AG20443 (cell line): ENCODE measurements at regions not wholly inside any gene's neighbourhood (a gene's known extent, or its start where the extent isn't known, plus 50 kb on each side); places are given as distances from the start of the nearest gene placed in this dataset.
"Not testable (repeated sequence)": the region's sequence is repeated elsewhere in the genome, so short reads cannot be mapped to it uniquely, and the experiment has no call there.

Experiments
- DNase-seq: peaks from one replicate; pipeline ENCODE4 v3.0.0; 2012; ENCODE audit warnings: low spot score, mixed read lengths

DNA sequence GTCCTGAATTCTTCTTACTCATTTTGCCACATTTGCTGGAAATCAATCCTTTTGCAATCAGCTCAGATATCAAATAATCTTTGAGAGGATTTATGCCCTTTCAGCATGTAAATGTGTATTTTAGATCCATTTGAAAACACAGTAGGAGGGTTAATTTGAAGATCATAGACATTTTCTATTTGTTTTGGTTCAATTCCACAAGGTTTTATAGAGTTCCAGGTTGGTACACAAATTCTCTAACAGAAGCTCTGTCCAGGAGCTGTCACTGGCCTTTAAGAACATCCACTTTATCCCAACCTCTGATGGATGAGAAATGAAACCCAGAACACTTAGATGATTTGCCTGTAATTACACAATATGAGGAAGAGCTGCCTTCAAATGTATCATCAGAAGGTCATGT lies 157.3 kb upstream of the CHAC2 start:
- no peak for DNase-seq

DNA sequence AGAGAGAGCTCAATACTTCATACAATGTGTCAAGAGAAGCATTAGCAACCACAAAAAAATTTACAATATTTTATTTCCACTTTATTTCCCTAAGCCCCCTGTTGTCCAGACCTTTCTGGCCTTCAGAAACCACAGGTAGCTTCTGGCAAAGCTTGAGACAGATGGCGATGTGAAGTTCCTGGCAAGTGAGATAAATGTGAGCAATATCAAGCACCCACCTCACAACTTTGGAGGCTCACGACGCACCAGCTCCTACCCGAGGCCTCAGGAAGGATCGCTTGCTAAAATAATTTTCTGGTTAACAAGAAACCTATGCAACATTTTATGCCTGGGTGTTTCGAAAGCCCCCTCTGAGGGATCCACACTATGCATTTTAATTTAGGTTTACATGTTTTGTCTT lies 158.1 kb upstream of the CHAC2 start:
- no peak for DNase-seq

DNA sequence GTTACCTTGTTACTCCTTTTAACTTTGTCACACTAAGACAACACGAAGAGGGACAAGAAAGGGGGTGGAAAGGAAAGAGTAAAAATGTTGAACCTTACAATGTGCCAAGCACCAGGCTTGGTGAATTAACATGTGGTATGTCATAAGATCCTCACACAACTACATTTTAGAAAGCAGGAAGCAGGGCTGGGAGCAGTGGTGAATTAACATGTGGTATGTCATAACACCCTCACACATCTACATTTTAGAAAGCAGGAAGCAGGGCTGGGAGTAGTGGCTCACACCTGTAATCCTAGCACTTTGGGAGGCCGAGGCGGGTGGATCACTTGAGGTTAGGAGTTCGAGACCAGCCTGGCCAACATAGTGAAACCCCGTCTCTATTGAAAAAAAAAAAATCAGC lies 159.3 kb upstream of the CHAC2 start:
- no peak for DNase-seq

DNA sequence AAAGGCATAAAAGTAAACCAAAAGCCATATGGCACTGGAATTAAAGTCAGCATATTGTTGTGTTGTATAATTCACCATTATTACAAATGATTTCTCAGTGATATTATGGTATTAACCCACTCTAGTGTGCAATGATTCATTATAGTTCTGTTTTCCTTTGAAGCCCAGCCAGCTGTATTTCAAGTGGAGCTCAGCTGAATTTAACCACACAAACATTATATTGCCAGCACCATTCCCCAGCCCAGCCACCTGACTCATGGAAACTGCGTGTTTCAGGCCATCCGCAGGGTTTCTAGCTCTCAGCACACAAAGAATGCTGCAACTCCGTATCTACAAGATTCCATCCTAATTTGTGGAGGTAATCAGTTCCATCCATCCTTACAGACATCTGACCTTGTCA lies 166.8 kb upstream of the CHAC2 start:
- DNase-seq = peak; percentile 30

DNA sequence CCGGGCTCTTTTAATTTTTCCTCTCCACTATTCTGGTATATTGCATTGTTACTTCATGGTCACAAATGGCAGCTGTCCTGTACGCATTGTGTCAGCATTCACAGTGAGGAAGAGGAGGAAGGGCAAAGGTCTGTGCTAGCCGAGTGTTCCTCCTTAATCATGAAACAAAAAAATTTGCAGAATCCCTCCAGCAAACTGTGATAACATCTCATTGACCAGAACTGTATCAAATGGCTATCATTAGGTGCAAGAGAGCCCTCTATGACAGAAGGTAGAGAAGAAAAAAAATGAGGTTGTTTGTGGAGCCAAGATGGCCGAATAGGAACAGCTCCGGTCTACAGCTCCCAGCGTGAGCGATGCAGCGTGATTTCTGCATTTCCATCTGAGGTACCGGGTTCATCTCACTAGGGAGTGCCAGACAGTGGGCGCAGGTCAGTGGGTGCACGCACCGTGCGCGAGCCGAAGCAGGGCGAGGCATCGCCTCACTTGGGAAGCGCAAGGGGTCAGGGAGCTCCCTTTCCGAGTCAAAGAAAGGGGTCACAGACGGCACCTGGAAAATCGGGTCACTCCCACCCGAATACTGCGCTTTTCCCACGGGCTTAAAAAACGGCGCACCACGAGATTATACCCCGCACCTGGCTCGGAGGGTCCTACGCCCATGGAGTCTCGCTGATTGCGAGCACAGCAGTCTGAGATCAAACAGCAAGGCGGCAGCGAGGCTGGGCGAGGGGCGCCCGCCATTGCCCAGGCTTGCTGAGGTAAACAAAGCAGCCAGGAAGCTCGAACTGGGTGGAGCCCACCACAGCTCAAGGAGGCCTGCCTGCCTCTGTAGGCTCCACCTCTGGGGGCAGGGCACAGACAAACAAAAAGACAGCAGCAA lies 180.6 kb upstream of the CHAC2 start:
- not testable (repeated sequence) for DNase-seq

DNA sequence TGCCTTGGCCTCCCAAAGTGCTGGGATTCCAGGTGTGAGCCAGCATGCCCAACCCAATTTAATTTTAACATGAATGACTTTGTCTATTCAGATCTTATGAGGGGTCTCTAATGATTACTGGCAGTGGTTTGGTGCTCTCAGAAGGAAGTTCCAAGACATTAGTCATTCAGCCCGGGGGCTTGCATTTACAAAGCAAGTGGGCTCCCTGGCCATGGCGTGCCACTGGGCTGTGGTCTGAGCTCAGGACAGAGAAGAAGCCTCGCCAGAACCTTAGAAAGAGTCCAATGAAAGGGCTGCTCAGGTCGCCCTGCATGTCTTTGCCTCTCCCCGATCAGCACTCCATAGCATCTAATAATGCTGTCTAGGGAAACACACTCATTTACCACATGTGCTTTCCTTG lies 182.6 kb upstream of the CHAC2 start:
- no peak for DNase-seq

DNA sequence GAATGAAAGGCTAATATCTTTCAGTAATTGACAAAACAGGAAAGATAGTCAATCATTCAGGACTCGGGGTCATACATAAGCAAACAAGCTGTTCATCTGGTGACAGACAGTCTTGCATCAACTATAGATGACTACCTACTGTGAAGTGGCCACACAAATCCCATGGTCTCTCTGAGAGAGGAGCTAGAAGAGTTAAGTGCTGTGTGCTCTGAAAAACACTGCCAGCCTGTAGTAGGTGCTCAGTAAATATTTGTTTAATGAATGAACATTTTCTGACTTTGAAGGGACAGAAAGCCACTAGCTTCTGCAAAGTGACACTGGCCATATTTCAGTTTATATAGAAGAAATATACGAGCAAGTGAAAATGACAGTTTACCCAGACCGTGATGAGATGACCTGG lies 184.0 kb upstream of the CHAC2 start:
- no peak for DNase-seq

DNA sequence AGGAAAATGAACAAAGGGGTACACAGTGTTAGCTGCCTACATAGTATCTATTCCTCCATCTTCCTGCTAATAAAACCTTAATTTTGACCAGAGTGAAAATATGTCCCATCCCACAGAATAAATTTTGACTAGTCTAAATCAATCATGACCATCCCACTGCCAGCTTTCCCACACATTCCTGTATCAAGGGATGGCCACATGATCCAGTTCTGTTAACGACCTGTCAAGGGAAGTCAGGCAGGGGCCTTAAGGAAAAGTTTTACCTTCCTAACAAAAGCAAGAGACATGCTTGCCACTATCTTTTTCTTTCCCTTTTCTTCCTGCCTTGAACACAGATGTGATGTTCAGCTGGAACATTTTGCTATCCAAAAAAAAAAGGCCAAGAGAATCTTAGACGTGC lies 185.0 kb upstream of the CHAC2 start:
- no peak for DNase-seq

DNA sequence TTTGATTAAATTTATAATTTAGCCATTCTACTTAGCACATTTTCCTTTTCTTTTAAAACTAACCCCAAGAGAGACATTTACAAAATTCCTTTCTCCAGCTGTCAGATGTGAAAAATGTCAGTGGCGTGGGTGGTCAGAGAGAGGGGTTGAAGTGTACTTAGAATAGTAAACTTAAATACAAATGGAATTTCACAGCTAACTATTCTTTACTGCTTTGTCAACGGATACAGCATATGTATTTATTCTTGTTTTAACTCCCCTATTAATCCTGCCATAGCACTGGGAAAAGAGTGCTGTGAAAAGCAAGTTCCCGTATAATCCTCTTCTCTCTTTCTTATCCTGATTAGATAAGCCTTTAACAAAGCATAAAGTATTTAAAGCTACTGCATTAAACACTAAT lies 191.4 kb upstream of the CHAC2 start:
- no peak for DNase-seq

DNA sequence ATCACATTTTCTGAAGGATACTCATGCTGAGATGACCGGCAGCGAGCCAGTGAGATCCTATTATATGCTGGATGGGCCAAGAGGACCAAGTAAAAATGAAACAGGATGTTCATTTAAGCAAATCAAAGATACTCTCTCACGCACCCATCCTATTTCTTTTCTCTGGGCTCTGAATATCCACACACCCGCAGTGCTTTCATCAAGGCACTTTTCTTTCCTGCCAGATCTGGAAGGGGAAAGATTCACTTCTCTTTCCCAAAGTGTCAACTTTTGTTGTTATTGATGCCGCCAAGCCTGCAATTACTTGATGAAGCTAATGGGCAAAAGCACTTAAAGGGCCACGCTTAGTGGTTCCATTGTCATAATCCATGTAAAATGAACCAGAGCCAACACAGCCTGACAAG lies 191.9 kb upstream of the CHAC2 start:
- no peak for DNase-seq

DNA sequence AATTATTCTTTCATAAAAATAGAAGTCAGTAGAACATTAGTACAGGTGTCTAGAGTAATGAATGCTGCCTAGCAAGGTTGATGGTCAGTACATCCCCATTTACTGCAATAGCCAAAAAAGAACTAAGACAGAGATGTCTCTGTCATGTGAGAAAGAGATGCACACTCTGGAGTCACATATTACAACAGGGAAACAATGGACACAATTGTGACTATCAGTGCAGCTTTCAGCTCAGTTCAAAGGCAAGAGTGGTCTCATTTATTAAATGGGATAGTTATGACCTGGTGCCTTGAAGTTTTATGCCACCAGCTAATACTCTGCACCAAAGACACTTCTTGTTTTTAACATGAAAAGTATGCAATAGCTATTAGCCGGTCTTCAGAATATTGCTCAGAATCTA lies 194.9 kb upstream of the CHAC2 start:
- no peak for DNase-seq

DNA sequence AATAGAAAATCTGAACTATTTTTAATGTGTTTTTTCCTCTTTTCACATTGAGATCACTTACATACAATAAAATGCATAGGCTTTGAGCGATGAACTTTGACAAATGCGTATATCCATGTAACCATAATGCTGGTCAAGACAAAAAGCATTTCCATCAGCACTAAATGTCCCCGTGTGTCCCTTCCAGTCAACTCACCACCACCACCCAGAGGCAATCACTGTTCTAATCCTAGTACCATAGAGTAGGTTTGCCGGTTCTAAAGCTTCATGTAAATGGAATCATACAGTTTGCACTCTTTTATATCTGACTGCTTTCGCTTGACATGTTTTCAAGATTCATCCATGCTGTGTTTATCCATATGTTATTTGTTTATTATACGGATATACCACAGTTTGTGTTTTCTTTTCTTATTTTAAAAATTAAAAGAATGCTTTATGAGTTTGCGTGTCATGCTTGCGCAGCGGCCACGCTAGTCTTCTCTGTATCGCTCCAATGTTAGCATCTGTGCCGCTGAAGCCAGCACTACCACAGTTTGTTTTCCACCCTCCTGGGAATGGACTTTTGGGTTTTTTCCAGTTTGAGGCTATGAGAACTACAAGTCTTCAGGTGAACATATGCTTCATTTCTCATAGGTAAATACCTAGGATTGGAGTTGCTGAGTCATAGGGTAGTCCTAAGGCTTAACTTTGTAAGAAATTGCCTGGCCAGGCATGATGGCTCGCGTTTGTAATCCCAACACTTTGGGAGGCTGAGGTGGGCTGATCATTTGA lies 197.5 kb upstream of the CHAC2 start:
- DNase-seq = no peak

DNA sequence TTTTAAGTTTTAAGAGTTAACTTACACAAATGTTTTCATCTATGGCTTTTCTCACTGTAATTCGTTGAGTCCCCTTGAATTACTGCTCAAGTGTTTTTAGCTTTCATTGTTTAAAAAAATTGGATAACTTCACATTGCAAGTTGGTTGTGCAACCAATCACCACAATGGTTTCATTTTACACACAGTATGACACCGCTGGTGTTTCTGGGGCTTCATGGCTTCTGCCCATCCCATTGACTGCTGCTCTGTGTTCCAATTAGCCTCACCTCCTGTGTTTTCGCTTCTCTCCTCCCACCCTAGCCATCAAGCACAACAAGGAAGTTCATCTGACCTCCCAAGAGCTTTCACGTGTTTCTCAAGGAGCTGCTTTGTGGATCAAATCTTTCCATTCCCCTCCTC lies 199.1 kb upstream of the CHAC2 start:
- no peak for DNase-seq

DNA sequence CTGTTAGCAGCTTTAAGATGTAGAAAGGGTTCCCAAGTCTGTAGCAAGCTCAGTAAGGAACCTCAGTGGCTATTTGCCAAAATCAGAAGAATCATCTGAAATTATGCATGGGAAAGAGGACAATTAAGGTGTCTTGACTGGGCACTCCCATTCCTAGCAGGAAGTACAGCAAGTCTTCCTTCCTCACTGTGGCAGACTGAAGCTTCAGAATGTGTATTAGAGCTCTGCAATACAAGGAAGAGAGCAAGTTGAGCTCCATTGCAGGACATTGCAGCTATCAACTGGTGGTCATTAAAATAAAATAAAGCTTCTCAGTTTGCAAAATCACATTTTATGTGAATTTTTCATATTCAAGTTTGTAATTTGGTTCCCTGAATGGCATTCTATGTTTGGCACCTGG lies 200.5 kb upstream of the CHAC2 start:
- DNase-seq = no peak

DNA sequence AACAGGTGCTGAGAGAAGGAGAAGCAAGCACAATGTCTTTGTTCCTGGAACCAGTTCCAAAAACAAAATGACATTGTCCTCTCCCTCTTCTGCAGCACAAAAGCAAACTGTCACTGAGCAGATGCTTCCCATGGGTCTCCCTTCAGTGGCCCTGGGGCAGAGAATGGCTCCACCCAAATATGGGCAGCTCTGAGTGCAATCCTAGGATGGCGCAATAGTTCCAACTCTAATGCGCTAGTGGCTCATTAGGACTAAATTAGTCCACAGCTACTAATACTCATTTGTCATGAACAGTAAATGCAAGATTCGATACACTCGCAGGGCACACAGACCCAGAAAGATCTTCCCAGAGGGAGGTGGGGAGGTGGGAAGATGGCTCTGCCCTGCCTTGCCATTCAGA lies 205.2 kb upstream of the CHAC2 start:
- DNase-seq = no peak

DNA sequence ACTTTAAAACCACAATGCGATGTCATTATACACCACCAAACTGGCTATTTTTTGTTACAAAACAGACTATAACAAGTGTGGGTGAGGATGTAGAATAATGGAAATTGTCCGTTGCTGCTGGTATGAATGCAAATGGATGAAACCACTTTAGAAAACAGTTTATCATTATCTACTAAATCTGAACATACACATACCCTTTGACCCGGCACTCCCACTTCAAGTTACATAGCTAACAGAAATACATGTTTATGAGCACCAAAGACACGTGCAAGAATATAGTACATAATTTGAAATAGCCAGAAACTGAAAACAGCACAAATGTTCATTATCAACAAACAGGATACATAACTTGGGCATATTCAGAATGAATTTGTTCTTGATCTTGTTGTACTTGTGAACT lies 206.4 kb upstream of the CHAC2 start:
- no peak for DNase-seq

DNA sequence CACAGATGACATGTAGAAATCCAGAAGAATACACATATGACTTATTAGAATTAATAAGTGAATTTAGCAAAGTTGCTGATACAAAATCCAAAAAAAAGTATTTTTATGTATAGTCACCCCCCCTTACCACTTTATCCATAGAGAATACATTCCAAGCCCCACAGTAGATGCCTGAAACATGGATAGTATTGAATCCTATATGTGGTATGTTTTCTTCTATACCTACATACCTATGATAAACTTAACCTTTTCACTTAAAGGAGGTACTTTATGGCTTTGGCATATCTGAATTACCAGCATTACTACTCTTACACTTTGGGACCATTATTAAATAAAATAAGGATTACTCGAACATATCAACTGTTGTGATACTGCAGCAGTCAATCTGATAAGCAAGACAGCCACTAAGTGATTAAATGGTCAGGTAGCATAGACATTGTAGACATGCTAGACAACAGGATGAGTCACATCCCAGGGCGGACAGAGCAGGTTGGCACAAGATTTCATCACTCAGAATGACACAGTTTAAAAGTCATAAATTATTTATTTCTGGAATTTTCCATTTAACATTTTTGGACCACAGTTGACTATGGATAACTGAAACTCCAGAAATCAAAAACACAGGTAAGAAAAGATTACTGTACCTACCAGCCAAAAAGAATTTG lies 208.2 kb upstream of the CHAC2 start:
- no peak for DNase-seq

DNA sequence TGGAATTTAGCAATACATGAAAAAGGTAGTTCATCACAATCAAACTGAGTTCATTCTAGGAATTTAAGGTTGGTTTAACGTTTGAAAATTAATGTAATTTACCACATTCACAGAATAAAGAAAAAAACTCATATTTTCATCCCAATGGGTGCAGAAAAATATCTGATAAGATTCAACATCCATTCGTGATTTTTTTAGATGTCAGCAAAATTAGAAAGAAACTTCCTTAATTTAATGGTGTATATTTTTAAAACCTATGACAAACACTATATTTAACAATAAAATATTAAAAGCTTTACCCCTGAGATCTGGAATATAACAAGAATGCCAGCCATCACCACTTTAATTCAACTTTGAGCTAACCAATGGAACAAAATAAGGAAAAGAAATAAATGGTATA lies 208.7 kb upstream of the CHAC2 start:
- no peak for DNase-seq

DNA sequence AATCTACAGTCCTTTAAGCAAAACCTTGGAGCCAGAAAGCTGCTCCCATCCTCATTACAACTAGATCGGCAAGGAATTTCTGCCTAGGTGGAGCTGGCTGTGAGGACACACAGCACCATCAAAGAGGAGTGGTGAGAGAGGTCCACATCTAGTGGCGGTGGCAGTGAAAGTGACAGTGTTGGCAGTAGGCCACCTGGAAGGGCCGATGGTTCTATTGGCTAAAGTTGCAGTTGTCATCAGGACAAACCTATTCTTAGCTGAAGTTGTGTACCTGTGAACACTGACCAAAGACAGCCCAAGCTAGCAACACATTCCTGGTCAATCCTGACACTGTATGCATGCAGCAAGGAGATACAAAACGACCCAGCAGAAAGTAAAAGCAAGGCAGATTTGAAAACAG lies 218.1 kb upstream of the CHAC2 start:
- no peak for DNase-seq

DNA sequence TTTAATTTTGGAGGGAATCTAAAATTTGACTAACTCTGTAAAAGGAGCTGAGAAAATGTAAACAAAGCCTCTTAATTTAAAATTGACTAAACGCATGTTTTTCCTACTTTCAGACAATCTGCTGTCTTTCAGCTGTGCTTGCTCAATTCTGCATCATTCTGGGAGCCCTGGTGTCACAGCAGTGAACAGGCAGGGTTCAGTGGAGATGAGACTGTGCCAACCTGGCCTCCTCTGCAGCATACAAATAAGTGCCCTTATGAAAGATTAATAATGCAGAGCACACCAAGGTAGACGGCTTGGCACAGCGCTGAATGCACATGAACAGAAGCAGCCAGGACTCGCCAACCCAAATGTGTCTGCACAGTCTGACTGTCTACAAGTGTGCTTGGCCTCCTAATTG lies 222.0 kb upstream of the CHAC2 start:
- DNase-seq = no peak

DNA sequence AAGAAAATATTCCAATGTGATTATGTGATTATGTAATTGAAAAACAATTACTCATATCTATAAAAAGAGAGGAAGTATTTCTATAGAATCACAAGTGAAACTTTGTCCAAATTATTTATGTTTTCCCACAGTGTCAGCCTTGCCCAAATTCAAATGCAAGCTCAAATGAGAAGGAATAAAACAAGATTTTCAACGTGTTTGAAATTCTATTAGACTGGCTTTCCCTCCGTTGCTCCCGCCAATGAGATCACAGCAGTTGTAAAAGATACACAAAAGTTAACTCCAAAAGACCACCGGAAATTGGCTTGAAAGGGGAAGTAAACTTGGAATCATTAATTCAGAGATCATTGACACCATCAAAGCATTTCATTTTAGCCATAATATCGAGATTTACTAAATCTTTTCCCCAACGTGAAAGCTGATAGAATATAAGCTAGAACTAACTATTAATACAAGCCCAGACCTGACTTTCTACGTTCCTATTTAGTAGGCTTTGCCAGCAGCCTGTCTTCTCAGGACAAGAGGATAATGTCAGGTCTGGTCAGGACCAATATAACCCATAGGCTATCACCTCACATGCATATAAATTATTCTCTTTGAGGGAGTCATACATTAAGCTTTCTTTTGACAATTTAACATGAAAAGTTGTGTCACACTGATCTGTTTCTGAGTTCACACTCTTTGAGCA lies 222.6 kb upstream of the CHAC2 start:
- no peak for DNase-seq

DNA sequence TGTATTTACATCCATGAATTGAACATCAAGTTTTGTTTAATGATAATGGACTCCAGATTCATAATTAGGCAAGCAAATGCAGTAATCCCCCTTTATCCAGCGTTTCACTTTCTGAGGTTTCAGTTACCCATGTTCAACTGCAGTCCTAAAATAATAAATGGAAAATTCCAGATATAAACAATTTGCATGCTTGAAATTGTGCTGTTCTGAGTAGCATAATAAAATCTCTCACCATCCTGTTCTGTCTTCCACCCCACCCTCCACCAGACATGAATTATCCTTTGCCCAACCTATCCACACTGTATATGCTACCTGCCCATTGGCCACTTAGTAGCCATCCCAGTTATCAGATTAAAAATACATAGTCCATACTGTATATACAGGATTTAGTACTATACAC lies 224.5 kb upstream of the CHAC2 start:
- no peak for DNase-seq
